Urinary bladder (tissue), 3 donors: ENCODE measurements at regions not wholly inside any gene's neighbourhood (a gene's known extent, or its start where the extent isn't known, plus 50 kb on each side); places are given as distances from the start of the nearest gene placed in this dataset.

Experiments used
- DNase-seq: peaks from one replicate; pipeline ENCODE4 v3.0.0-alpha.2; 2015; ENCODE audit errors: extremely low spot score
- H3K27ac ChIP-seq: one replicate; pipeline ENCODE4 v1.5.1; 2013; ENCODE audit warnings: low read depth, mild to moderate bottlenecking, moderate library complexity
- H3K36me3 ChIP-seq: one replicate; pipeline ENCODE4 v1.6.1; 2013; ENCODE audit warnings: mild to moderate bottlenecking, moderate library complexity; ENCODE audit not compliant: insufficient read depth
- H3K4me1 ChIP-seq: one replicate; pipeline ENCODE4 v1.6.1; 2013; ENCODE audit warnings: mild to moderate bottlenecking, moderate library complexity; ENCODE audit not compliant: insufficient read depth
- H3K4me3 ChIP-seq: one replicate; pipeline ENCODE4 v1.5.1; 2013; ENCODE audit warnings: low read depth, low read length
- WGBS: extraction: QIAGEN DNeasy Blood & Tissue Kit; methylation state at CpG from one replicate; pipeline ENCODE4 v1.1.7; 2013; 5-methylcytosine and 5-hydroxymethylcytosine counted together
- donor health status: healthy with polysubstance abuse.
- donor health status: healthy.

DNA sequence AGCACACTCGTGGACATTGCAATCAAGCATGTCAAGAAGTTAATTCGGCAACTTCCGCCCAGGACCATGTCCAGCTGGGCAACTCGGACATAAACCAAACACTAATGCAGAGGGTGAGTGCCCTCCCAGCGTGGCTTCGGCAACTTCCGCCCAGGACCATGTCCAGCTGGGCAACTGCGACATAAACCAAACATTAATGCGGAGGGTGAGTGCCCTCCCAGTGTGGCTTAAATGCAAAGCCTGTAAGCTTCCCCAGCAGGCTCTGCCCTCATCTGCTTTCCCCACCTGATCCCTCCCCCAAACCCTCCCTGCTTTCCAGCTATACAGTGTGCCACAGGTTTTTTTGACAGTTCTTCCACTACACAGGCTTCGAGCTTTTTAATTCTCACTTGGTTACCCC lies 143.4 kb downstream of the PXDC1 start:
- H3K4me1 ChIP-seq, result no peaks in the 10 kb centered on the region
- no peak overlapping the region for H3K27ac ChIP-seq
- 91% methylated on average over 10 of the region's 10 CpGs for WGBS
- no peaks in the 10 kb centered on the region for H3K36me3 ChIP-seq
- no peak overlapping the region for H3K4me3 ChIP-seq
- DNase-seq, result no peak

GRCh38 chr6:3607599-3607998 lies 143.9 kb downstream of the PXDC1 start:
- DNase-seq, result no peak
- Histone ChIP-seq H3K4me3 (no peak overlapping the region), H3K4me1 (no peaks in the 10 kb centered on the region), H3K27ac (no peak overlapping the region), H3K36me3 (no peaks in the 10 kb centered on the region)
- 99% methylated on average over 8 of the region's 8 CpGs for WGBS

DNA sequence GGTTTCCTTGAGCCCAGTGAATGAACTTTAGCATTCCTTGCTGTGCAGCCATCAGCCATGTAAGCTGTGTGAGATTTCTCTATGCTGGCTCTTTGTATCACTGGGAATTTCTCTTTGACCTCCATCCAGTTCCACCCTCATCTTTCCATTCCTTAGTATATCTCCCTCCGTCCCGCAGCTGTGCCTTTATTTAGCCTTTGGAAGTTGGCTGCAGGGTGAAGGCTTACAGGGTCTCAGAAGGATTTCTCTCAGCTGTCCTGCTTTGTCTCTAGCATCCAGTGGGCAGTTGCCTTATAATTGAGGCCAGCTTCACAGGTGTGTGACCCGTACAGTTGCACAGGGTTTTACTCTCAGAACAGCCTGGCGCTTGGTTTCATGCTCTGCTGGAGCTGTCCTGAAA lies 144.3 kb downstream of the PXDC1 start:
- Histone ChIP-seq H3K36me3 (no peaks in the 10 kb centered on the region), H3K4me3 (no peak overlapping the region), H3K4me1 (no peaks in the 10 kb centered on the region), H3K27ac (no peak overlapping the region)
- WGBS, result 80% methylated on average over 4 of the region's 4 CpGs
- no peak for DNase-seq

GRCh38 chr6:3603340-3604130 lies 146.7 kb upstream of the SLC22A23 start:
- Histone ChIP-seq H3K27ac (no peak overlapping the region), H3K4me3 (no peak overlapping the region), H3K4me1 (no peaks in the 10 kb centered on the region), H3K36me3 (no peaks in the 10 kb centered on the region)
- 96% methylated on average over 5 of the region's 5 CpGs for WGBS
- no peak for DNase-seq

DNA sequence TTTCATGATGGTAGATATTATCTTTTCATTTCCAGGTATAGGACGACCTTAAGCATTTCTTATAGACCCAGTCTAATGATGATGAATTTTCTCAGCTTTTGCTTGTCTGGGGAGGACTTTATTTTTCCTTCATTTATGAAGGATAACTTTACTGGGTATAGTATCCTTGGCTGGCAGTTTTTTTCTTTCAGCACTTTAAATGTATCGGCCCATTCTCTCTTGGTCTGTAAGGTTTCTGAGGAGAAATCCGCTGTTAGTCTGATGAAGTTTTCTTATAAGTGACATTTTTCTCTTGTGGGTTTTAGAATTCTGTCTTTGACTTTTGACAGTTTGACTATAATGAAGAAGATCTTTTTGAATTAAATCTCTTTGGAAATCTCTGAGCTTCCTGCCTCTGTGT lies 144.7 kb upstream of the SLC22A23 start:
- H3K36me3 ChIP-seq, result no peaks in the 10 kb centered on the region
- H3K27ac ChIP-seq, result no peak overlapping the region
- H3K4me1 ChIP-seq, result no peaks in the 10 kb centered on the region
- H3K4me3 ChIP-seq, result no peak overlapping the region
- no peak for DNase-seq
- WGBS, result 96% methylated on average over 3 of the region's 3 CpGs

GRCh38 chr6:3597500-3598064 lies 140.7 kb upstream of the SLC22A23 start:
- WGBS, result 94% methylated on average over 4 of the region's 4 CpGs

GRCh38 chr6:3596766-3597165 lies 139.9 kb upstream of the SLC22A23 start:
- no peaks in the 10 kb centered on the region for H3K36me3 ChIP-seq
- H3K27ac ChIP-seq, result no peak overlapping the region
- H3K4me1 ChIP-seq, result no peaks in the 10 kb centered on the region
- 48% methylated on average over 6 of the region's 6 CpGs for WGBS
- no peak overlapping the region for H3K4me3 ChIP-seq
- no peak for DNase-seq

More at GRCh38 chr6:3597500-3598064, 140.7 kb upstream of the SLC22A23 start:
- no peak overlapping the region for H3K4me3 ChIP-seq
- DNase-seq, result no peak
- no peaks in the 10 kb centered on the region for H3K36me3 ChIP-seq
- H3K27ac ChIP-seq, result no peak overlapping the region
- H3K4me1 ChIP-seq, result no peaks in the 10 kb centered on the region

DNA sequence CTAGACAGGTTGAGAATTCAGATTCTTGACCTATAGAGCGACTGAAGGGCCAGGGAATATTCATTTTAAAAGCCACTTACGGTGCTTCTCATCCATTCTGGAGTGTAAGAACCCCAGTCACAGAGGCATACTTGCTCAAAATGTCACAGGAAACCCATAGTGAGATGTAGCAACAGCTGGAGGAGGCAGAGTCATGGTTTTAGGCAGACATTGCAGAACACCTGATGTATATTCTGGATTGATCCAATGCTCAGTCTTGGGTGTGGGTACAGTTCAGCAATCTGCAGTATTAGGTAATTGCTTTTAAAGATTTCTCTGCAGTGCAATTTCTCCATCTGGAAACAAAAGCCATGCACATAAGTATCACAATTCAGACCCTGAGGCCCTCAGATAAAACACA lies 137.4 kb upstream of the SLC22A23 start:
- Histone ChIP-seq H3K27ac (no peak overlapping the region), H3K4me3 (no peak overlapping the region), H3K36me3 (no peaks in the 10 kb centered on the region), H3K4me1 (no peaks in the 10 kb centered on the region)
- DNase-seq, result no peak
- WGBS, result 93% methylated on average over 2 of the region's 2 CpGs

DNA sequence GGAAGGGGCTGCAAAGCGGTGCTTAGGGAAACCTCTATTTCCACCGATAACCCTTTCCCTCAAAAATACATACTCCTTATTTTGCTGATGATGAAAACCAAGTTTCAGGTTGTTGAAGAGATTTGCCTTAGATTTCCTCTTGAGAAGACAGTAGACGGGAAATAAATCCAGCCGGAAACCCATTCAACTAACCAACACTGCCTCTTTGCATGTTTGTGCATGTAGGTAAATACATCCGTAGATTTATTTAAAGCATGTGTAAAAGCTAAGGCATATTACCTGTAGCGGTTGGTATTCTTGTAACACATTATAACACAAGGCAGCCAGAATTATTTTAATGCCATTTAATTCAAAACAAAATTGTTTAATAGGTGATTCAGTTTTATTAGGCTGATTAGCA lies 136.3 kb upstream of the SLC22A23 start:
- no peak overlapping the region for H3K27ac ChIP-seq
- H3K4me3 ChIP-seq, result no peak overlapping the region
- no peak for DNase-seq
- H3K36me3 ChIP-seq, result no peaks in the 10 kb centered on the region
- WGBS, result 93% methylated on average over 6 of the region's 6 CpGs
- no peaks in the 10 kb centered on the region for H3K4me1 ChIP-seq

- Histone ChIP-seq H3K4me1 (no peaks in the 10 kb centered on the region), H3K27ac (peak overlapping the region; percentile 3), H3K4me3 (no peak overlapping the region), H3K36me3 (no peaks in the 10 kb centered on the region)
- no peak for DNase-seq
- WGBS, result 81% methylated on average over 7 of the region's 7 CpGs
Measured at GRCh38 chr6:3592371-3592941, 135.6 kb upstream of the SLC22A23 start.

- no peaks in the 10 kb centered on the region for H3K4me1 ChIP-seq
- no peak overlapping the region for H3K4me3 ChIP-seq
- H3K36me3 ChIP-seq, result no peaks in the 10 kb centered on the region
- no peak for DNase-seq
- WGBS, result 87% methylated on average over 1 of the region's 1 CpG
- H3K27ac ChIP-seq, result no peak overlapping the region
Measured at GRCh38 chr6:3591970-3592369, 135.1 kb upstream of the SLC22A23 start.

GRCh38 chr6:3587660-3588059 lies 130.8 kb upstream of the SLC22A23 start:
- Histone ChIP-seq H3K36me3 (no peaks in the 10 kb centered on the region), H3K4me3 (no peak overlapping the region), H3K4me1 (no peaks in the 10 kb centered on the region), H3K27ac (no peak overlapping the region)
- no peak for DNase-seq

GRCh38 chr6:3585320-3585935 lies 128.6 kb upstream of the SLC22A23 start:
- no peak for DNase-seq
- 75% methylated on average over 5 of the region's 5 CpGs for WGBS
- no peaks in the 10 kb centered on the region for H3K4me1 ChIP-seq

DNA sequence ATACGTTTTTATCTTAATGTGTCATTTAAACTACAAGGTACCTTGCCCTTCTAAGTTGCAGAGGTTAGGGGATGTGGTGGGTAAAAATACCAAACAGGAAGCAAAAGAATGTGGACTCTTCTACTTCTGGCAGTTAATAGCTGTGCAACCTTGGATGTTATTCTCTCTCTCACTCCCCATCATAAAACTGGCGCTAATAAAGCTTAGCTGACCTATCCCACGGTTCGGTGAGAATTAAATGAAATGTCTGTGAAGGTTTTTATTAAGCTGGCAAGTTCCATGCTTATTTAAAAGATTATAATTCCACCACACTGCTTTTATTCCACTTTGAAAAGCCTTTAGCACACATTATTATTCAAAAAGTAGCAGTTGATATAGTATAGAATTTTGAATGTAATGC lies 127.8 kb upstream of the SLC22A23 start:
- Histone ChIP-seq H3K4me3 (no peak overlapping the region), H3K27ac (no peak overlapping the region), H3K4me1 (no peaks in the 10 kb centered on the region), H3K36me3 (no peaks in the 10 kb centered on the region)
- DNase-seq, result no peak
- WGBS, result 29% methylated on average over 4 of the region's 4 CpGs

More at GRCh38 chr6:3585320-3585935, 128.6 kb upstream of the SLC22A23 start:
- H3K27ac ChIP-seq, result no peak overlapping the region
- no peaks in the 10 kb centered on the region for H3K36me3 ChIP-seq
- no peak overlapping the region for H3K4me3 ChIP-seq
